GM23338 (cell line): ENCODE measurements at regions not wholly inside any gene's neighbourhood (a gene's known extent, or its start where the extent isn't known, plus 50 kb on each side); places are given as distances from the start of the nearest gene placed in this dataset.

ENCODE experiments used
- ATAC-seq: fragments of 200-7000 bp; cut with Tn5 transposase; 3 replicates; pipeline ENCODE4 v1.9.1; 2020
- DNase-seq: peaks from one replicate; pipeline ENCODE4 v3.0.0-alpha.2; 2015; ENCODE audit warnings: low spot score
- H2AFZ ChIP-seq: fragments of 200-600 bp; sonication (generic); 2 replicates; pipeline ENCODE4 v1.8.0; 2016; ENCODE audit warnings: antibody characterized with exemption, mild to moderate bottlenecking, moderate library complexity
- H3F3A ChIP-seq: fragments of 200-600 bp; sonication (generic); replicated peaks from 2 replicates; pipeline ENCODE4 v1.8.0; 2017; ENCODE audit warnings: antibody characterized with exemption, mixed run types, low read depth
- H3K27ac ChIP-seq: fragments of 200-600 bp; sonication (generic); 2 replicates; pipeline ENCODE4 v1.6.1; 2016; ENCODE audit warnings: low read depth
- H3K27me3 ChIP-seq: fragments of 200-600 bp; sonication (generic); 2 replicates; pipeline ENCODE4 v1.8.0; 2016; ENCODE audit warnings: mild to moderate bottlenecking, mixed run types, moderate library complexity; ENCODE audit not compliant: insufficient read depth
- H3K36me3 ChIP-seq: fragments of 200-600 bp; sonication (generic); 2 replicates; pipeline ENCODE4 v1.8.0; 2016; ENCODE audit warnings: mild to moderate bottlenecking; ENCODE audit not compliant: insufficient read depth
- H3K4me1 ChIP-seq: fragments of 200-600 bp; sonication (generic); 2 replicates; pipeline ENCODE4 v1.8.0; 2016; ENCODE audit warnings: mild to moderate bottlenecking, moderate library complexity; ENCODE audit not compliant: insufficient read depth
- H3K4me2 ChIP-seq: fragments of 200-600 bp; sonication (generic); 2 replicates; pipeline ENCODE4 v1.7.1; 2017; ENCODE audit warnings: mixed run types
- H3K4me3 ChIP-seq: fragments of 200-600 bp; sonication (generic); 2 replicates; pipeline ENCODE4 v1.6.1; 2016; ENCODE audit warnings: mixed run types
- H3K79me2 ChIP-seq: fragments of 200-600 bp; sonication (generic); replicated peaks from 2 replicates; pipeline ENCODE4 v1.8.0; 2017; ENCODE audit warnings: mild to moderate bottlenecking; ENCODE audit not compliant: insufficient read depth
- H3K9me2 ChIP-seq: fragments of 200-600 bp; sonication (generic); 2 replicates; pipeline ENCODE4 v1.8.0; 2017; ENCODE audit not compliant: insufficient read depth
- H4K20me1 ChIP-seq: fragments of 200-600 bp; sonication (generic); replicated peaks from 2 replicates; pipeline ENCODE4 v1.8.0; 2017; ENCODE audit warnings: mild to moderate bottlenecking; ENCODE audit not compliant: insufficient read depth
- H3K27ac Mint-ChIP-seq: 2 replicates; pipeline ENCODE4 v1.8.0; 2020; ENCODE audit warnings: inconsistent platforms, mild to moderate bottlenecking, moderate library complexity, mixed read lengths
- H3K27me3 Mint-ChIP-seq: 3 replicates; pipeline ENCODE4 v1.8.0; 2022; ENCODE audit warnings: low read depth, mild to moderate bottlenecking, moderate library complexity, mixed read lengths, inconsistent platforms; ENCODE audit not compliant: insufficient read depth, poor library complexity
- H3K36me3 Mint-ChIP-seq: 3 replicates; pipeline ENCODE4 v1.8.0; 2021; ENCODE audit warnings: low read depth, mild to moderate bottlenecking, inconsistent platforms, moderate library complexity, mixed read lengths
- H3K4me1 Mint-ChIP-seq: 3 replicates; pipeline ENCODE4 v1.8.0; 2020; ENCODE audit warnings: mild to moderate bottlenecking, inconsistent platforms, mixed read lengths
- H3K4me3 Mint-ChIP-seq: 3 replicates; pipeline ENCODE4 v1.8.0; 2021; ENCODE audit warnings: moderate library complexity, mild to moderate bottlenecking, inconsistent platforms, mixed read lengths
- H3K9me3 Mint-ChIP-seq: 3 replicates; pipeline ENCODE4 v1.8.0; 2020; ENCODE audit warnings: moderate library complexity, mild to moderate bottlenecking, inconsistent platforms, mixed read lengths
- CREB1 ChIP-seq: fragments of 250-450 bp; sonication (Bioruptor Pico); IDR thresholded peaks from 2 replicates; pipeline ENCODE4 v1.5.0; 2020; ENCODE audit warnings: low read depth, mild to moderate bottlenecking, moderate library complexity
- ETS1 ChIP-seq: IDR thresholded peaks from 2 replicates; pipeline ENCODE4 v1.6.1; 2016; ENCODE audit warnings: antibody characterized with exemption
- EZH2 ChIP-seq: fragments of 200-600 bp; sonication (generic); IDR thresholded peaks from one replicate; pipeline ENCODE4 v1.8.0; 2017; ENCODE audit warnings: antibody characterized with exemption, mild to moderate bottlenecking, low read depth; ENCODE audit not compliant: unreplicated experiment
- EZH2phosphoT487 ChIP-seq: fragments of 200-600 bp; sonication (generic); IDR thresholded peaks from one replicate; pipeline ENCODE4 v1.8.1; 2018; ENCODE audit warnings: antibody characterized with exemption; ENCODE audit not compliant: unreplicated experiment
- JUNB ChIP-seq: IDR thresholded peaks from one replicate; pipeline ENCODE4 v1.6.1; 2016; ENCODE audit warnings: antibody characterized with exemption; ENCODE audit not compliant: unreplicated experiment
- POLR2AphosphoS5 ChIP-seq: IDR thresholded peaks from 2 replicates; pipeline ENCODE4 v1.6.1; 2016; ENCODE audit warnings: antibody characterized with exemption, low read depth
- ZNF114 ChIP-seq: fragments of 250-450 bp; sonication (Bioruptor Pico); IDR thresholded peaks from 2 replicates; pipeline ENCODE4 v1.5.0; 2020; ENCODE audit warnings: mild to moderate bottlenecking, moderate library complexity
- ZNF331 ChIP-seq: fragments of 250-450 bp; sonication (Bioruptor Pico); IDR thresholded peaks from 2 replicates; pipeline ENCODE4 v1.5.0; 2020; ENCODE audit warnings: low read depth, mild to moderate bottlenecking, moderate library complexity
- ZNF462 ChIP-seq: fragments of 250-450 bp; sonication (Bioruptor Pico); IDR thresholded peaks from 2 replicates; pipeline ENCODE4 v1.5.0; 2020; ENCODE audit warnings: mild to moderate bottlenecking, moderate library complexity
- TF ChIP-seq, protein P1 (sequence below): IDR thresholded peaks from one replicate; pipeline ENCODE4 v1.6.1; 2018; ENCODE audit warnings: antibody characterized with exemption; ENCODE audit not compliant: unreplicated experiment

DNA sequence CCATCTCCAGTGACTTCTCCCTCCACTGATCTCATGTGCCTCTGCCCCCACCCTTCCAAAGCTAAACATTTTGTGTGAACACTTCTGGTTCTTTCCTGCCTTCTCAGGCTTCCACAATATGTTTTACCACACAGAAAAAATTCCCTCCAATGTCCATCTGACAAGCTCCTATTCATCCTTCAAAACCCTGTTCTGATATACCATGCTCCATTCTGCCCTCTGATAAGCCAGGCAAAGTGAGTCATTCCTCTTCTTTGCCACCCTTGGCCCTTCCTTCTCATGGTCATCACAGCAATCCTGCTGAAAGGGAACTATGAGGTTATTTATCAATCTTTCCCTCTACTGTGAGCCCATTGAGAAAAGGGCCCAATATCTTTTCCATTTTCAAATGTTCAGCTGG lies 97.6 kb downstream of the BARX1 start:
- Histone ChIP-seq H2AFZ (no peak overlapping the region), H3K4me1 (peaks cover 8% of the 10 kb centered on the region; the same call in 1 of the 2 replicates), H3K36me3 (no peaks in the 10 kb centered on the region), H3F3A (no peaks in the 10 kb centered on the region), H3K4me3 (no peak overlapping the region), H3K27me3 (peaks cover 14% of the 10 kb centered on the region), H3K27ac (no peak overlapping the region), H3K4me2 (no peak overlapping the region), H3K79me2 (no peaks in the 10 kb centered on the region), H4K20me1 (no peaks in the 10 kb centered on the region), H3K9me2 (peaks cover 1% of the 10 kb centered on the region; the same call in 1 of the 2 replicates)
- no peak overlapping the region for H3K4me3 Mint-ChIP-seq
- DNase-seq (no peak), ATAC-seq (no peak)
- no peaks in the 10 kb centered on the region for H3K36me3 Mint-ChIP-seq
- peaks cover 18% of the 10 kb centered on the region for H3K27me3 Mint-ChIP-seq
- peaks cover 13% of the 10 kb centered on the region; the same call in 2 of the 3 replicates for H3K4me1 Mint-ChIP-seq
- TF ChIP-seq EZH2 (no peak), JUNB (no peak)
- no peak overlapping the region for H3K27ac Mint-ChIP-seq
- no peaks in the 10 kb centered on the region for H3K9me3 Mint-ChIP-seq

- Histone ChIP-seq H3K9me2 (peaks cover 7% of the 10 kb centered on the region; the same call in 1 of the 2 replicates), H3K36me3 (no peaks in the 10 kb centered on the region), H3K4me3 (no peak overlapping the region), H4K20me1 (no peaks in the 10 kb centered on the region), H3K27ac (no peak overlapping the region), H2AFZ (no peak overlapping the region), H3K79me2 (no peaks in the 10 kb centered on the region), H3K27me3 (no peaks in the 10 kb centered on the region), H3F3A (no peaks in the 10 kb centered on the region), H3K4me1 (peaks cover 8% of the 10 kb centered on the region; the same call in 1 of the 2 replicates), H3K4me2 (no peak overlapping the region)
- ATAC-seq (no peak), DNase-seq (no peak)
- Mint-ChIP-seq H3K27me3 (peaks cover 4% of the 10 kb centered on the region), H3K4me1 (peaks cover 7% of the 10 kb centered on the region; the same call in 2 of the 3 replicates), H3K9me3 (no peaks in the 10 kb centered on the region), H3K36me3 (no peaks in the 10 kb centered on the region), H3K27ac (no peak overlapping the region), H3K4me3 (no peak overlapping the region)
- TF ChIP-seq EZH2phosphoT487 (no peak), POLR2AphosphoS5 (no peak), ZNF331 (CRISPR knock-in tag) (no peak), ZNF462 (no peak), JUNB (no peak), CREB1 (no peak), ZNF114 (CRISPR knock-in tag) (no peak), EZH2 (no peak), ETS1 (no peak)
- TF ChIP-seq, protein P1, sequence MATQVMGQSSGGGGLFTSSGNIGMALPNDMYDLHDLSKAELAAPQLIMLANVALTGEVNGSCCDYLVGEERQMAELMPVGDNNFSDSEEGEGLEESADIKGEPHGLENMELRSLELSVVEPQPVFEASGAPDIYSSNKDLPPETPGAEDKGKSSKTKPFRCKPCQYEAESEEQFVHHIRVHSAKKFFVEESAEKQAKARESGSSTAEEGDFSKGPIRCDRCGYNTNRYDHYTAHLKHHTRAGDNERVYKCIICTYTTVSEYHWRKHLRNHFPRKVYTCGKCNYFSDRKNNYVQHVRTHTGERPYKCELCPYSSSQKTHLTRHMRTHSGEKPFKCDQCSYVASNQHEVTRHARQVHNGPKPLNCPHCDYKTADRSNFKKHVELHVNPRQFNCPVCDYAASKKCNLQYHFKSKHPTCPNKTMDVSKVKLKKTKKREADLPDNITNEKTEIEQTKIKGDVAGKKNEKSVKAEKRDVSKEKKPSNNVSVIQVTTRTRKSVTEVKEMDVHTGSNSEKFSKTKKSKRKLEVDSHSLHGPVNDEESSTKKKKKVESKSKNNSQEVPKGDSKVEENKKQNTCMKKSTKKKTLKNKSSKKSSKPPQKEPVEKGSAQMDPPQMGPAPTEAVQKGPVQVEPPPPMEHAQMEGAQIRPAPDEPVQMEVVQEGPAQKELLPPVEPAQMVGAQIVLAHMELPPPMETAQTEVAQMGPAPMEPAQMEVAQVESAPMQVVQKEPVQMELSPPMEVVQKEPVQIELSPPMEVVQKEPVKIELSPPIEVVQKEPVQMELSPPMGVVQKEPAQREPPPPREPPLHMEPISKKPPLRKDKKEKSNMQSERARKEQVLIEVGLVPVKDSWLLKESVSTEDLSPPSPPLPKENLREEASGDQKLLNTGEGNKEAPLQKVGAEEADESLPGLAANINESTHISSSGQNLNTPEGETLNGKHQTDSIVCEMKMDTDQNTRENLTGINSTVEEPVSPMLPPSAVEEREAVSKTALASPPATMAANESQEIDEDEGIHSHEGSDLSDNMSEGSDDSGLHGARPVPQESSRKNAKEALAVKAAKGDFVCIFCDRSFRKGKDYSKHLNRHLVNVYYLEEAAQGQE: no peak
Measured at GRCh38 chr9:93852728-93853127, 102.4 kb downstream of the BARX1 start.
